ENCODE measurements at regions not wholly inside any gene's neighbourhood (a gene's known extent, or its start where the extent isn't known, plus 50 kb on each side); places are given as distances from the start of the nearest gene placed in this dataset.
"Not testable (repeated sequence)": the region's sequence is repeated elsewhere in the genome, so short reads cannot be mapped to it uniquely, and the experiment has no call there.

DNA sequence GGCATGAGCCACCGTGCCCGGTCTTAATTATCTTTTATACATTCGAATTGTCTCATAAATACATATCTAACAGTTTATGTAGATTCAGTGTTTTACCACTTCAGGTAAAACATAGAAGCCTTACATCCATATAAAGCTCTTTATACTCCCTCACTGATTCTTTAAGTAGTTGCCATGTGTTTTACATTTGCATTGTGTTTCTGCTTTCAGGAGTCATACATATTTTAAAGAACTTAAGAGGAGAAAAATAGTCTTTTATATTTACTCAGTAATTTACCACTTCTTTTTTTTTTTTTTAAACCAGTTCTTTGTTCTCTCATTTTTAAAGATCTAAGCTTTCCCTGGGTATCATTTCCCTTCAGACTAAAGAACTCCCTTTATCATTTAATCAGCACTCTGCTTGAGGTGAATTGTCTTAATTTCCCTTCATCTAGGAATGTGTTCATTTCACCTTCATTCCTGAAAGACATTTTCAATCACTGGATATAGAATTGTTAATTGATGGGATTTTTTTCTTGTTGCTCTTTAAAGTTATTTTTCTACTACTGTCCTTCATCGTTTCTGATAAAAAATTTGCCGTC lies 127.1 kb upstream of the XIST start:
- TF ChIP-seq TCF7 (CRISPR knock-in tag; IDR thresholded peaks at IDR 0.05; ENCODE audit: low read depth) (no peak), HMGA2 (CRISPR knock-in tag; IDR thresholded peaks at IDR 0.05) (no peak), ATF1 (CRISPR knock-in tag; IDR thresholded peaks at IDR 0.05) (no peak), SMAD4 (CRISPR knock-in tag; IDR thresholded peaks at IDR 0.05) (no peak), ETV6 (CRISPR knock-in tag; IDR thresholded peaks at IDR 0.05) (no peak), SOX15 (CRISPR knock-in tag; IDR thresholded peaks at IDR 0.05) (no peak), SMAD3 (CRISPR knock-in tag; IDR thresholded peaks at IDR 0.05; ENCODE audit: borderline replicate concordance) (no peak), PRRX2 (CRISPR knock-in tag; IDR thresholded peaks at IDR 0.05) (no peak)
- TF ChIP-seq, protein P1, sequence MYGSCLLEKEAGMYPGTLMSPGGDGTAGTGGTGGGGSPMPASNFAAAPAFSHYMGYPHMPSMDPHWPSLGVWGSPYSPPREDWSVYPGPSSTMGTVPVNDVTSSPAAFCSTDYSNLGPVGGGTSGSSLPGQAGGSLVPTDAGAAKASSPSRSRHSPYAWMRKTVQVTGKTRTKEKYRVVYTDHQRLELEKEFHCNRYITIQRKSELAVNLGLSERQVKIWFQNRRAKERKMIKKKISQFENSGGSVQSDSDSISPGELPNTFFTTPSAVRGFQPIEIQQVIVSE (CRISPR knock-in tag; IDR thresholded peaks at IDR 0.05; ENCODE audit: borderline replicate concordance): no peak
- TF ChIP-seq, protein P2, sequence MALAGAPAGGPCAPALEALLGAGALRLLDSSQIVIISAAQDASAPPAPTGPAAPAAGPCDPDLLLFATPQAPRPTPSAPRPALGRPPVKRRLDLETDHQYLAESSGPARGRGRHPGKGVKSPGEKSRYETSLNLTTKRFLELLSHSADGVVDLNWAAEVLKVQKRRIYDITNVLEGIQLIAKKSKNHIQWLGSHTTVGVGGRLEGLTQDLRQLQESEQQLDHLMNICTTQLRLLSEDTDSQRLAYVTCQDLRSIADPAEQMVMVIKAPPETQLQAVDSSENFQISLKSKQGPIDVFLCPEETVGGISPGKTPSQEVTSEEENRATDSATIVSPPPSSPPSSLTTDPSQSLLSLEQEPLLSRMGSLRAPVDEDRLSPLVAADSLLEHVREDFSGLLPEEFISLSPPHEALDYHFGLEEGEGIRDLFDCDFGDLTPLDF (CRISPR knock-in tag; IDR thresholded peaks at IDR 0.05): no peak
- TF ChIP-seq, protein P3, sequence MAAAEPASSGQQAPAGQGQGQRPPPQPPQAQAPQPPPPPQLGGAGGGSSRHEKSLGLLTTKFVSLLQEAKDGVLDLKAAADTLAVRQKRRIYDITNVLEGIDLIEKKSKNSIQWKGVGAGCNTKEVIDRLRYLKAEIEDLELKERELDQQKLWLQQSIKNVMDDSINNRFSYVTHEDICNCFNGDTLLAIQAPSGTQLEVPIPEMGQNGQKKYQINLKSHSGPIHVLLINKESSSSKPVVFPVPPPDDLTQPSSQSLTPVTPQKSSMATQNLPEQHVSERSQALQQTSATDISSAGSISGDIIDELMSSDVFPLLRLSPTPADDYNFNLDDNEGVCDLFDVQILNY (CRISPR knock-in tag; IDR thresholded peaks at IDR 0.05): no peak
- TF ChIP-seq, protein P4, sequence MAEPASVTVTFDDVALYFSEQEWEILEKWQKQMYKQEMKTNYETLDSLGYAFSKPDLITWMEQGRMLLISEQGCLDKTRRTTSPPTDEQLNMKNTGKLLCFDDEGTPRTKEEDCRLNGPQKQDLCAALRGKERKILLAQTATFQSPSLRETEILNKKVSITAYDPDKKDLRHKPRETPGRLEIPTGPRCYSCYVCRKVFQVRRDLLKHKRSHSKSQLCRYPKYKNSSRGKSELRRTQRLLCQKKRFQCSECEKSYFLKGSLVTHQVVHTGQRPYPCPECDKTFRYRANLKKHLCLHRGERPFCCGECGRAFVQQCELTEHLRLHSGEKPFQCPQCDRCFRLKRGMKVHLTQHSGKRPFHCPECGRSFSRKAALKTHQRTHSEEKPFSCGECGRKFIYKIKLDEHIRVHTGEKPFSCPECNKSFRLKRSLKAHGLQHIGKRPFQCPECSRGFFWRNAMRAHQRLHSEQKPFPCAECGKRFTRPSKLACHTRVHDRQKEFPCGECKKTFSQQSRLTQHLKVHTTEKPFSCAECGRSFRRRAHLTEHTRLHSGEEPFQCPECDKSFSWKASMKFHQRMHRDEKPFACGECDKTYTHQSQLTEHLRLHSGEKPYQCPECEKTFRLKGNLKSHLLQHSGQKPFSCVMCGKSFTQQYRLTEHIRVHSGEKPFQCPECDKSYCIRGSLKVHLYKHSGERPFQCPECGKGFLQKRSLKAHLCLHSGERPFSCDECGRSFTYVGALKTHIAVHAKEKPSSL (CRISPR knock-in tag; conservative IDR thresholded peaks at IDR 0.05): no peak
- TF ChIP-seq, protein P5, sequence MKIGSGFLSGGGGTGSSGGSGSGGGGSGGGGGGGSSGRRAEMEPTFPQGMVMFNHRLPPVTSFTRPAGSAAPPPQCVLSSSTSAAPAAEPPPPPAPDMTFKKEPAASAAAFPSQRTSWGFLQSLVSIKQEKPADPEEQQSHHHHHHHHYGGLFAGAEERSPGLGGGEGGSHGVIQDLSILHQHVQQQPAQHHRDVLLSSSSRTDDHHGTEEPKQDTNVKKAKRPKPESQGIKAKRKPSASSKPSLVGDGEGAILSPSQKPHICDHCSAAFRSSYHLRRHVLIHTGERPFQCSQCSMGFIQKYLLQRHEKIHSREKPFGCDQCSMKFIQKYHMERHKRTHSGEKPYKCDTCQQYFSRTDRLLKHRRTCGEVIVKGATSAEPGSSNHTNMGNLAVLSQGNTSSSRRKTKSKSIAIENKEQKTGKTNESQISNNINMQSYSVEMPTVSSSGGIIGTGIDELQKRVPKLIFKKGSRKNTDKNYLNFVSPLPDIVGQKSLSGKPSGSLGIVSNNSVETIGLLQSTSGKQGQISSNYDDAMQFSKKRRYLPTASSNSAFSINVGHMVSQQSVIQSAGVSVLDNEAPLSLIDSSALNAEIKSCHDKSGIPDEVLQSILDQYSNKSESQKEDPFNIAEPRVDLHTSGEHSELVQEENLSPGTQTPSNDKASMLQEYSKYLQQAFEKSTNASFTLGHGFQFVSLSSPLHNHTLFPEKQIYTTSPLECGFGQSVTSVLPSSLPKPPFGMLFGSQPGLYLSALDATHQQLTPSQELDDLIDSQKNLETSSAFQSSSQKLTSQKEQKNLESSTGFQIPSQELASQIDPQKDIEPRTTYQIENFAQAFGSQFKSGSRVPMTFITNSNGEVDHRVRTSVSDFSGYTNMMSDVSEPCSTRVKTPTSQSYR (CRISPR knock-in tag; IDR thresholded peaks at IDR 0.05): no peak
- Mint-ChIP-seq H3K27ac (peak overlapping the region; percentile 33; the same call in 1 of the 2 replicates), H3K4me1 (peaks cover 58% of the 10 kb centered on the region), H3K27me3 (ENCODE audit: low read depth) (no peaks in the 10 kb centered on the region), H3K36me3 (peaks cover 12% of the 10 kb centered on the region), H3K9me3 (peaks cover 4% of the 10 kb centered on the region; the same call in 1 of the 2 replicates), H3K4me3 (no peak overlapping the region; the same call in 1 of the 2 replicates)
- DNase-seq (ENCODE audit: low spot score) (no peak), ATAC-seq (no peak)
- ChIA-PET POLR2A (no interaction called here), CTCF (interaction anchor here (1.2 kb wide), 1 partner anchor 15 kb away, joined by 3 read pairs; no protein-coding TSS in a partner anchor)

DNA sequence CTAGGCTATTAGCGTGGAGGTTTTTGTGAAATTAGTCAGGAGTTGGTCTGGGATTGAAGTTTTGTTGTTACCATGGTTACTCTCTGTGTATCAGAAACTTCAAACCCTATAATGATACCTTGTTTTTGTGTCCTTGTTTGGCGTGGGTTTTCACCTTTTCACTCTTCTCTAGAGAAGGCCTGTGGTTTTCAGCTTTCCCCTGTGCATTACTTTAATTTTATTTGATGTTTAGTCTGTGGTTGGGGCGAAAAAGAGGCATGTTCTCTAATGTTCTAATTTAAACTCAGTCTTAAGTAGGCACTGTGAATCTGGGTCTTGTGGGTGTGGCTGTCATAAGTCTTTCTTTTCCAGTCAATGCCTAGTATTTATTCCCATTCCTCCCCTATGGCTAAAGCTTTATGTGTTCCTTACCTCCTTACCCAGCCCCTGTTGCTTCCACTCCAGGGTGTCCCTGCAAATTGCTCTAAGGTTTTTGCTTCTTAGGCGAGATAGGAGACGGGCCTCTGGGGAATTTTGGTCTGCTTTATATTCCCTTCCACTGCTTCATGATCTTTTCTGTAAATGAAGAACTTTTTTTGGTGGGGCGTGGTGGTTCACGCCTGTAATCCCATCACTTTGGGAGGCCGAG lies 125.1 kb upstream of the XIST start:
- no peaks in the 10 kb centered on the region for H3K9me3 Mint-ChIP-seq
- POLR2A ChIA-PET: no interaction called here
- no peak for DNase-seq (ENCODE audit: low spot score)
- peaks cover 75% of the 10 kb centered on the region for H3K4me1 Mint-ChIP-seq
- H3K27me3 Mint-ChIP-seq (ENCODE audit: low read depth): no peaks in the 10 kb centered on the region
- peak; percentile 62 for TF ChIP-seq ZNF423 (CRISPR knock-in tag; IDR thresholded peaks at IDR 0.05)
- TF ChIP-seq, protein P3 (CRISPR knock-in tag; IDR thresholded peaks at IDR 0.05): no peak
- ATAC-seq: peak; percentile 43
- CTCF ChIA-PET: no interaction called here
- peak overlapping the region; percentile 94 for H3K27ac Mint-ChIP-seq
- no peaks in the 10 kb centered on the region for H3K36me3 Mint-ChIP-seq
- H3K4me3 Mint-ChIP-seq: peak overlapping the region; percentile 49

DNA sequence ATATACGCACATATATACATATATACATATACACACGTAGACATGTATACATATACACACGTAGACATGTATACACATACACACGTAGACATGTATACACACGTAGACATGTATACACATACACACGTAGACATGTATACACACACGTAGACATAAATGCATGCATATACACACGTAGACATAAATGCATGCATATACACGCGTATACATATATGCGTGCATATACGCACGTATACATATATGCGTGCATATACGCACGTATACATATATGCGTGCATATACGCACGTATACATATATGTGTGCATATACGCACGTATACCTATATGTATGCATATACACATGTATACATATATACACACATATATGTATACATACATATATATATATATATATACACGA lies 114.9 kb upstream of the XIST start:
- H3K9me3 Mint-ChIP-seq; ATAC-seq; DNase-seq (ENCODE audit: low spot score); H3K27me3 Mint-ChIP-seq (ENCODE audit: low read depth); CTCF ChIA-PET; H3K4me3 Mint-ChIP-seq; POLR2A ChIA-PET: not testable (repeated sequence)
- 0 out of 2 replicates have a peak overlapping the region, but pooled peaks have one; percentile 99 for H3K27ac Mint-ChIP-seq
- H3K36me3 Mint-ChIP-seq: peaks cover 16% of the 10 kb centered on the region
- peaks cover 48% of the 10 kb centered on the region for H3K4me1 Mint-ChIP-seq
